GM20431 (cell line): ENCODE measurements at regions not wholly inside any gene's neighbourhood (a gene's known extent, or its start where the extent isn't known, plus 50 kb on each side); places are given as distances from the start of the nearest gene placed in this dataset.
"Not testable (repeated sequence)": the region's sequence is repeated elsewhere in the genome, so short reads cannot be mapped to it uniquely, and the experiment has no call there.

Source experiments
- in situ Hi-C: fragments of 300-500 bp; cut with MseI, MboI; formaldehyde crosslinking; loops from one replicate; pipeline ENCODE4 v1.15.0; 2020; ENCODE audit warnings: low sequenced_read_pairs; ENCODE audit not compliant: unreplicated experiment

- in situ Hi-C loops: no loop called here
Measured at GRCh38 chr2:120540719-120541552, 194.7 kb upstream of the GLI2 start.

- in situ Hi-C loops: no loop called here
Measured at GRCh38 chr2:120541553-120541932, 194.1 kb upstream of the GLI2 start.

- in situ Hi-C loops: no loop called here
Measured at GRCh38 chr2:120541972-120542670, 193.5 kb upstream of the GLI2 start.

GRCh38 chr2:120542911-120543527 is 192.6 kb upstream of the GLI2 start:
- in situ Hi-C loops: no loop called here

- in situ Hi-C loops: no loop called here
Measured at GRCh38 chr2:120543899-120544298, 191.8 kb upstream of the GLI2 start.

- in situ Hi-C loops: no loop called here
Measured at GRCh38 chr2:120544522-120544921, 191.1 kb upstream of the GLI2 start.

GRCh38 chr2:120545007-120545406 is 190.7 kb upstream of the GLI2 start:
- in situ Hi-C loops: not testable (repeated sequence)

GRCh38 chr2:120545521-120546047 is 190.1 kb upstream of the GLI2 start:
- in situ Hi-C loops: no loop called here

- in situ Hi-C loops: no loop called here
Measured at GRCh38 chr2:120546048-120546864, 189.4 kb upstream of the GLI2 start.

GRCh38 chr2:120546865-120547390 is 188.7 kb upstream of the GLI2 start:
- in situ Hi-C loops: no loop called here

GRCh38 chr2:120547662-120548061 is 188.0 kb upstream of the GLI2 start:
- in situ Hi-C loops: no loop called here

- in situ Hi-C loops: no loop called here
Measured at GRCh38 chr2:120548627-120549608, 186.8 kb upstream of the GLI2 start.

GRCh38 chr2:120549841-120550240 is 185.8 kb upstream of the GLI2 start:
- in situ Hi-C loops: no loop called here

GRCh38 chr2:120550282-120550681 is 185.4 kb upstream of the GLI2 start:
- in situ Hi-C loops: no loop called here

- in situ Hi-C loops: no loop called here
Measured at GRCh38 chr2:120550893-120551446, 184.7 kb upstream of the GLI2 start.

GRCh38 chr2:120551522-120551921 is 184.1 kb upstream of the GLI2 start:
- in situ Hi-C loops: no loop called here

- in situ Hi-C loops: no loop called here
Measured at GRCh38 chr2:120552079-120552478, 183.6 kb upstream of the GLI2 start.

GRCh38 chr2:120552800-120553481 is 182.7 kb upstream of the GLI2 start:
- in situ Hi-C loops: no loop called here
